GM21381 (cell line): ENCODE measurements at regions not wholly inside any gene's neighbourhood (a gene's known extent, or its start where the extent isn't known, plus 50 kb on each side); places are given as distances from the start of the nearest gene placed in this dataset.

ENCODE experiments used
- ATAC-seq: cut with Tn5 transposase; IDR thresholded peaks from one replicate; pipeline ENCODE4 v1.9.1; 2021; ENCODE audit warnings: mild to moderate bottlenecking, moderate library complexity; ENCODE audit not compliant: unreplicated experiment

DNA sequence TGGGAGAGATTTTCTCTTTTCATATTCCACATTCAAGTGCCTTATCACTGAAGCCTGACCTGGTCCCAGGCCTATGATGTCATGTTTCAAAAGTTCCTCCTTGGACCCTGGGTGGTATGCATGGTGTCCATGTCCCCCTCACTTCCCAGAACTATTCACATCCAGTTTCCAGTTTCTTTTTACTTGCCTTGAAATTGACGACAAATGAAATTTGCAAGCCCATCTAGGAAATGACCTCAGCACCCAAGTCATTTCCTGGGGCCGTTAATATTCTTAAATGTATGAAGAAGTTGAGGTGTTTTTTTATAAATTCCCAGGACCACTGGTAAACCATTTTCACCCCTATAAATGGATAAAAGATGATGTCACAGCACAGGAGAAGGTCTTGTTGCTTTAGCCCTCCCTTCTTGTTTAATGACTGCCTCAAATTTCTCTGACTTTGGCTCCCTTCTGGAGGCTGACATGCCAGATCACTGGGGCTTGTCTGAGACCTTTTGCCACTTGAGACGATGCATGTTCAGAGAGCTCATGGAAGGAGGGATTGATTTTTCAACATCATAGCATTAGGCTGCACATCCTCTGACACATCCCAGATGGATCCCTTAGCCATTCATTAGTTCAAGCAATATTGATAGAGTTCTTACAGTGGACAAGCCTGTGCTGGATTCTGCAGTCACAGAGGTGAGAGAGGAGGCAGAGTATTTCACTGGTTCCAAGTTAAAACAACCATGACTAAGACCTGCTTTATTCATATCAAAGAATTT lies 221.3 kb downstream of the PLPP3 start:
- ATAC-seq = no peak

- no peak for ATAC-seq
Observed at GRCh38 chr1:56356376-56356990, 222.9 kb downstream of the PLPP3 start.

DNA sequence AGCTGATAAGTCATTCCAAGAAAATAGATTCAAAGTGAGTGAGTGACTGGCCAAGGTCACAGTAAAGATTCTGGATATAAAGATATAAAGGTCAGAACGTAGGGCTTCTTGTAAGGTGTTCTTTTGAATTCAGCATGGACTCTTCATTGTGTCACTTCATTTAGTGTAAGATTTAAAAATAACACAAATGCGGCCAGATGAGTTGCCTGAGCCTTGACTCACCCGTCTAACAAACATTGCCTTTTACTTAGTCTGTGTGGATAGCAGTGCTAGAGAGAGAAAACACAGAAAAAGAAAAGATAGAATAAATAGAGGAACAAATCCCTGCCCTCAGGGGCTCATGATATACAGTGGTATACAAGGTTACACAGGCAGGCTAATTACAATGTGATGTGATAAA lies 223.4 kb downstream of the PLPP3 start:
- no peak for ATAC-seq

- no peak for ATAC-seq
Observed at GRCh38 chr1:56355422-56355821, 223.9 kb downstream of the PLPP3 start.

DNA sequence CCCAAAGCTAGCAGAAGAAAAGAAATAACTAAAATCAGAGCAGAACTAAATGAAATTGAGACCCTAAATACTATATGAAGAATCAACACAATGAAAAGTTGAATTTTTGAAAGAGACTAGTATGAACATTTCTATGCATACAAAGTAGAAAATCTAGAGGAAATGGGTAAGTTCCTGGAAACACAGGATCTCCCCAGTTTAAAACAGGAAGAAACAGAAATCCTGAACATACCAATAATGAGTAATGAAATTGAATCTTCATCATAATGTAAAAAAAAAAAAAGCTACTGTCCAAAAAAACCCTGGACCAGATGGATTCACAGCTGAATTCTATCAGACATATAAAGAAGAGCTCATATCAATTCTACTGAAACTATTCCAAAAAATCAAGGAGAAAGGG lies 233.5 kb downstream of the PLPP3 start:
- ATAC-seq = no peak

GRCh38 chr1:56340977-56341376 lies 238.4 kb downstream of the PLPP3 start:
- no peak for ATAC-seq

DNA sequence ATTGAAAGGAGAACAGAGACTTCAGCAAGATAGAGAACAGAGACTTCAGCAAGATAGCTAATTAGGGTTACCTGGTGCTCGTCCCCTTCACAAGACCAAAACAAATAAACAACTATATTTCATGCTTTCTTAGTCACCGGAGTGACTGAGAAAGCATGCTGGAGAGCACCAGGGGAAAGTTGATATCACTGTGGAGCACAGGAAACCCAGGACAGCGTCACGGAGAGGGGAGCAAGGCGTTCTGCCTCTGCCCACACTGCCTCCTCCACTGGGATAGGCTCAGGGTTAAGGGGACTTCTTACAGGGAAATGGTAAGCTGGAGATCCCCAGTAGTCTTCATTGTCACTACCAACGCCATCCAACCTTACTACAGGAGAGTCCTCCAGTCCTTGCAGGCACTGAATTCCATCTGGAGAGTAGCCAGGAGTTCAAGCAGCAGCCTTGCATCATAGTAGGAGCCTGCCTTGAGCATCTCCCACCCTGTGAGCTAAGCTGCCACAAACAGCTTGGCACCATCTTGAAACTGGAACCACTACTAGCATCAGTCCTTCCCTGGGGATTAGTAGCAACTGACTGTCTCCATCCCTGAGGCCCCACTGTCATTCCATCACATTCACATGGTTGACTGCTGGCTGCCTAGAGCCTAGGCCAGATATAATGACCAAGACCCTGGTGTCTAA lies 239.4 kb downstream of the PLPP3 start:
- no peak for ATAC-seq

GRCh38 chr1:56339093-56339492 lies 240.3 kb downstream of the PLPP3 start:
- ATAC-seq = no peak

DNA sequence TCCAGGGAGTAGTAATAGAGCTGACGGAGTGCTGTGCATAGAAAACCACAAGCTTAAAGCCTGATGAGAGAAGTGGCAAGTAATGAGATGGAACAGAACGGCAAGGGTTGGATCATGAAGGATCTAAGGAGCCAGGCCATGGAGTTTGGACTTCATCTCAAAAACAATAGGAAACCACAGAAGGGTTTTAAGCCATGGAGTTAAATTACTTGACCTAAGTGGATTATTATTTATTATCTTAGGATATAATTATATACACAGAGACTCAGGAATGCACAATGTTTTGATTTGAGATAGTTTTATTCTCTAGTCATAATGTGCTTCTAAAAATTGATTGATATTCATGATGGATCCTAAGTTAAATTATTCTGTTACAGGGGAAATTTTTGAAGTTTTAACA lies 242.4 kb downstream of the PLPP3 start:
- no peak for ATAC-seq

DNA sequence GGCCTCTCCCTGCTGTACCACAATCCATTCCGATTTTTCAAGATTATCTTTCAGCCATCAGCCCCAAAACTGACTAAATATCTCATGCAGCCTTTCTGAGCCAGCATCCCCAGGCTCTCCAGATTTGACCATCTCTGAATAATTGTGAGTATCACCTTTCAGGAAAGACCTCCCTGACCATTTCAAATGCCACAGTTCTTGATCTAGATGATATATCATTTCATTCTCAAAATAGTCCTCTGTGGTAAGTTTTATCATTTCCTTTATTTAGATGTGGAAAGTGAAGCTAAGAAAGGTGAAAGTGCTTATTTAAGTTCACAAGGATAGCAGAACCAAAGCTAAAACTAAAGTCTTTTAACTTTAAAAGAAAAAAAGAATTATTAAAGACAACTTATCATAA lies 244.0 kb downstream of the PLPP3 start:
- no peak for ATAC-seq

DNA sequence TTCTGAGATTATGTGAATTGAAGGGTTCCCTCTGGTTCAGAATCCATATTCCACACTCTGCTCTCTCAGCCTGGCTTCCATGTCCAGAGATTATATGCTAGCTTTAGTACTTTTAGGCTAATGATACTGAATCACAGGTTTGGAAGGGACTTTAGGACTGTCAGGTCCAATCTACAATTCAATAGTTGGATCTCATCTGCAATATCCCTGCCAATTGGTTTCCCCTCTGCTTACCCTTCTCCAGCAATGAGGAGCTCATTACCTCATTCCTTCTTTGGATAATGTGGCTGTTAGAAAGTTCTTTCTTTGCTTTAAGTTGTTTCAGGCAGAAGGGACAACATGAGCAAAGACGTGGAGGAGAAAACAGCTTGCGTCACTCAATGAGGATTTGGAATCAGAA lies 245.3 kb downstream of the PLPP3 start:
- ATAC-seq = no peak

- no peak for ATAC-seq
Observed at GRCh38 chr1:56333461-56333860, 245.9 kb downstream of the PLPP3 start.

- no peak for ATAC-seq
Observed at GRCh38 chr1:56331892-56332567, 247.3 kb downstream of the PLPP3 start.

DNA sequence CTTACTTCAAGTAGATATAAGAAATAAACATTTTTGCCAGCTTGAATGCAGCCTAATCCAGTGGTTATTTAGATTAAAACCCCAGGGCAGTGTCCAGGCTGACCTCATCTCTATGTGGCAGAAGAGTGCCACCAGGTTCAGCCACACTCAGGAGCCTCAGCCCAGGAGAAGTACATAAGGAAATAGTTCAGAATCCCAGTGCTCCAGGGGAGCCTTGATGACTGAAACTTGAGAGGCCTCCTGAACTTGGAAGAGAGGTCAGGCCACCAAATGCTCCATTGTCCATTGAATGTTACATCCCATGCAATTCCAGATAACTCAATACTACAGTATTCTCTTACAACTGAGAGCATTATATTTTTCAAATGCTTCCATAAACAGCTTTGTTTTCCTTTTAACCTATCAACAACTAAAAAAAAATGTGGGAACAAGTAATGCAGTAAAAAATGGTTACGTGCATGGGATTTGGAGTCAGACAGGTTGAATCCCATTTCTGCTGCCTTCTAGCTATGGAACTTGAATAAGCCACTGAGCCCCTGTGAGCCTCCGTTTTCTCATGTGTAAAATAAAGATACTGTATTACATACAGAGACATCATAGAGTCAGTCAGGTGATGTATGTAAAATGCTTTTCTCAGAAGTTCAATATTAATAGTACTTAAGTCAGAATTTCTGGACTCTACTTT lies 248.0 kb downstream of the PLPP3 start:
- no peak for ATAC-seq

DNA sequence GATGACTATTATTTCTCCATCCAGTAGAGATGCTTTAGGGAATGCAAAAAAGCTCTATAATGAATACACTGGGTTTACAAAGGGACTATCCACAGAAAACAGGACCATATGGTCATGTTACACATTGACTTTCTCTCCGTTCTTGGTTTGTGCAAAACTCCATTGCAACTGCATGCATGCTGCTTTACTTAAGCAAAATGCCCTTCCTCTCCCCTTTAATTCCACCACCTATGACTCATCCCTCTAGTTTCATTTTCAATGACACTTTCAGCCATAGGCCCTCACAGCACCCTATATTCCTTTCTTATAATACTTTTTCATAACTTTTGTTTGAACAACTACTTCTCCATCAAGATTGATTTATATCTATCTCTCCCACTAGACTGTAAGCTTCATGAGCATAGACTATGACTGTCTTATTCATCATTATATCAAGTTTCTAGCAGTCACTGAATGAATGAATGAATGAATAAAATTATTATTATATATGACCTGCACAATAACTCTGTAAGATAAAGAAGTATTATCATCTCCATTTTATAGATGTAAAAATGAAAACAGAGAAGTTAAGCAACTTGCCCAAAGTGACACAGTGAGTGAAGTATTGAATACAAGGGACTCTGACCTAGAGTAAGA lies 248.9 kb downstream of the PLPP3 start:
- peak; percentile 92 for ATAC-seq

GRCh38 chr1:56329970-56330369 lies 249.4 kb downstream of the PLPP3 start:
- ATAC-seq = no peak

DNA sequence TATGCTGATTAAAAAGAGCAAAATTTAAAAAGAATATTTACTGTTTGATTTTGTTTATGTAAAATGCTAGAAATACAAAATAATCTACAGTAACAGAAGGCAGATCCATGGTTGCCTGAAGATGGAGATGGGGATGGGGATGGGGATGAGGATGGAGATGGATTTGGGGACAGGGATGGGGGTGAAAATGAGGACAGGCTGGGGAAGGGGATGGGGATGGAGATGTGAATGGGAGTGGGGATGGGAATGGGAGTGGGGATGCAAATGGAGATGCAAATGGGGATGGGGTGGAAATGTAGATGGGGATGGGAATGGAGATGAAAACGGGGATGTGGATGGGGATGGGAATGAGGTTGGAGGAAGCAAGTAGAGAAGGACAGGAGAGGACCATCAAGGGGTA lies 252.2 kb downstream of the PLPP3 start:
- ATAC-seq = no peak

- no peak for ATAC-seq
Observed at GRCh38 chr1:56326056-56326455, 253.3 kb downstream of the PLPP3 start.

GRCh38 chr1:56324504-56324903 lies 254.9 kb downstream of the PLPP3 start:
- ATAC-seq = no peak

GRCh38 chr1:56322211-56322610 lies 257.2 kb downstream of the PLPP3 start:
- no peak for ATAC-seq

GRCh38 chr1:56321150-56321490 lies 258.2 kb downstream of the PLPP3 start:
- no peak for ATAC-seq
